Esophagus squamous epithelium (tissue), 4 donors: ENCODE measurements at regions not wholly inside any gene's neighbourhood (a gene's known extent, or its start where the extent isn't known, plus 50 kb on each side); places are given as distances from the start of the nearest gene placed in this dataset.

ENCODE experiments used
- CTCF ChIP-seq, 6 experiments: fragments of 450-650 bp in 4 of 6; fragments of 200-600 bp in 2 of 6; sonication (generic) in 2 of 6; IDR thresholded peaks; one replicate each; pipeline ENCODE4 v1.5.1; 2016 to 2019; ENCODE audit warnings: antibody characterized with exemption in 6 of 6, mild to moderate bottlenecking in 4 of 6, moderate library complexity in 4 of 6
- POLR2A ChIP-seq, 4 donors: fragments of 450-650 bp; IDR thresholded peaks; one replicate each; pipeline ENCODE4 v1.6.1; 2017; ENCODE audit warnings: antibody characterized with exemption in 4 of 4, mild to moderate bottlenecking in 4 of 4, moderate library complexity in 3 of 4

- TF ChIP-seq CTCF (IDR thresholded peaks at IDR 0.05): no peak
- no peak for TF ChIP-seq POLR2A (IDR thresholded peaks at IDR 0.05)
These were observed 113.1 kb upstream of the ZBED5 start for GRCh38 chr11:10970926-10971325.
